ENCODE measurements at regions not wholly inside any gene's neighbourhood (a gene's known extent, or its start where the extent isn't known, plus 50 kb on each side); places are given as distances from the start of the nearest gene placed in this dataset.
"Not testable (repeated sequence)": the region's sequence is repeated elsewhere in the genome, so short reads cannot be mapped to it uniquely, and the experiment has no call there.

DNA sequence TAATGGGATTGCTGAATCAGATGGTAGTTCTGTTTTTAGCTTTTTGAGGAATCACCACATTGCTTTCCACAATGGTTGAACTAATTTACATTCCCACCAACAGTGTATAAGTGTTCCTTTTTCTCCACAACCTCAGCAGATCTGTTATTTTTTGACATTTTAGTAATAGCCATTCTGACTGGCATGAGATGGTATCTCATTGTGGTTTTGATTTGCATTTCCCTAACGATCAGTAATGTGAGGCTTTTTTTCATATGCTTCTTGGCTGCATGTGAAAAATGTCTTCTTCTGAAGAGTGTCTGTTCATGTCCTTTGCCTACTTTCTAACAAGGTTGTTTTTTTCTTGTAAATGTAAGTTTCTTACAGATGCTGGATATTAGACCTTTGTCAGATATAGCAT, 402.4 kb downstream of the MAT2B start:
- TF ChIP-seq, protein P1, sequence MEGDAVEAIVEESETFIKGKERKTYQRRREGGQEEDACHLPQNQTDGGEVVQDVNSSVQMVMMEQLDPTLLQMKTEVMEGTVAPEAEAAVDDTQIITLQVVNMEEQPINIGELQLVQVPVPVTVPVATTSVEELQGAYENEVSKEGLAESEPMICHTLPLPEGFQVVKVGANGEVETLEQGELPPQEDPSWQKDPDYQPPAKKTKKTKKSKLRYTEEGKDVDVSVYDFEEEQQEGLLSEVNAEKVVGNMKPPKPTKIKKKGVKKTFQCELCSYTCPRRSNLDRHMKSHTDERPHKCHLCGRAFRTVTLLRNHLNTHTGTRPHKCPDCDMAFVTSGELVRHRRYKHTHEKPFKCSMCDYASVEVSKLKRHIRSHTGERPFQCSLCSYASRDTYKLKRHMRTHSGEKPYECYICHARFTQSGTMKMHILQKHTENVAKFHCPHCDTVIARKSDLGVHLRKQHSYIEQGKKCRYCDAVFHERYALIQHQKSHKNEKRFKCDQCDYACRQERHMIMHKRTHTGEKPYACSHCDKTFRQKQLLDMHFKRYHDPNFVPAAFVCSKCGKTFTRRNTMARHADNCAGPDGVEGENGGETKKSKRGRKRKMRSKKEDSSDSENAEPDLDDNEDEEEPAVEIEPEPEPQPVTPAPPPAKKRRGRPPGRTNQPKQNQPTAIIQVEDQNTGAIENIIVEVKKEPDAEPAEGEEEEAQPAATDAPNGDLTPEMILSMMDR (IDR thresholded peaks at IDR 0.05): not testable (repeated sequence)
- not testable (repeated sequence) for TF ChIP-seq EZH2 (IDR thresholded peaks at IDR 0.05; ENCODE audit: borderline replicate concordance, insufficient read depth, low read depth, low read length, poor library complexity, severe bottlenecking)
